ENCODE measurements at regions not wholly inside any gene's neighbourhood (a gene's known extent, or its start where the extent isn't known, plus 50 kb on each side); places are given as distances from the start of the nearest gene placed in this dataset.
"Not testable (repeated sequence)": the region's sequence is repeated elsewhere in the genome, so short reads cannot be mapped to it uniquely, and the experiment has no call there.

DNA sequence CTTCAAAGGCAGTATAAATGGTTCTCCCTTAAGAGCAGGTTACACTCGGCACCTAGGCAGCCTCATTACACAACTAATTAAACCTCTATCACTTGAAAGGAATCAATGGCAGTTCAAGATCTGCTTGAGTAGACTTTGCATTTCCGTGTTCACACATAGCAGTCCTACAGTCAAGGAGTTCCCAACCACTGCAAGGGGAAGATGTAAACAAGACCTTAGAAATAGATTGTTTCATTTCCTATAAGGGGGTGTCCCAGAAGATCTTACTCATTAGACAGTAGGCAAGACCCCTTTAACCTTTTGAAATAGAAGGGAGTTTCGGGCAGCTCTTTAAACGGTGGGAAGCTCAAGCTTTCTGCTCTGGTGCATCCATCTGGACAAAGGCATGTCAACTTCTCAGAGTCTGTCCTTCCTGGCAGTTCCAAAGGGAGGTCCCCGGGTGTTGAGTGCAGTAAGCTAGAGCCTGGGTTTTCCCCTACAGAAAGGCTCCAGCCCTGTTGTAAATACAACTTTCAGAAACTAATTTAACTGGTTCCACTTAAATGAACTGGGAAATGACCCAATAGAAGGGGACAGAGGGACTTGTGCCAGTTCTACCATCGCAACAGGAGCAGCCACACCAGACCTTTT is 150.8 kb downstream of the RBMX2 start:
- no peak for DNase-seq

DNA sequence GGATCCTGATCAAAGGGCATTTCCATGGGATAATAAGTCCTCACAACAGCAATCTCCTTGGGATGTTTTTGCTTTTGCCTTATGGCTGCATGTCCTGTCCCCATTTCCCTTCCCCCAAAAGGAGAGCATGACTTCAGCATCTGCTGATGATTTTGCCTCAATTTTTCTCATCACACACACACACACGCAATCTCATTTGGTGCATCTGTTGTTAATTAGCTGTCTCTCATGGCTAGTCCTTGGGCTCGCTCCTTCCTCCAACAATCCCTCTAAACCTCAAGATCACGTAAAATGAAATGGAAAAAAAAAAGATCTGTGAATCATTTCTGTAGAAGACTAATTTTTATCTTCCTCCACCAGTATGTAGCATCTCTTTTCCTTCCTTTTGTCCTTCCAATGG is 153.6 kb downstream of the RBMX2 start:
- no peak for DNase-seq

DNA sequence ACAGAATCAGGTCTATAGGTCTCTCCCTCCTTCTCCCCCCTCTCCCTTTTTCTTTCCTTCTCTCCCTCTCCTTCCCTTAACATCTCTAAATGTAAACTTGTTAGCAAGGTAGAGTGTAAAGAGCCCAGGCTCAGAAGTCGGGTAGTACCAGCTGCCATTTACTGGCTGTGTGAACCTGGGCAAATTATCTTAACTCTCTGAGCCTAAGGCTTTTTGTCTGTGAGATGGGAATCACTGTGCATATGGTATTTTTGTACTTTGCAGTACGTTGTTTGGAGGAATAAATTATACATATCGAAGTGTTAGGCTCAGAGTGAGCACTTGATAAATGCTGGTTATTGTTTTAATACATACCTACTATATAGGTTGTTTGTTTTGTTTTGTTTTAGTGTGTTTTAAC is 154.0 kb downstream of the RBMX2 start:
- DNase-seq, result no peak

DNA sequence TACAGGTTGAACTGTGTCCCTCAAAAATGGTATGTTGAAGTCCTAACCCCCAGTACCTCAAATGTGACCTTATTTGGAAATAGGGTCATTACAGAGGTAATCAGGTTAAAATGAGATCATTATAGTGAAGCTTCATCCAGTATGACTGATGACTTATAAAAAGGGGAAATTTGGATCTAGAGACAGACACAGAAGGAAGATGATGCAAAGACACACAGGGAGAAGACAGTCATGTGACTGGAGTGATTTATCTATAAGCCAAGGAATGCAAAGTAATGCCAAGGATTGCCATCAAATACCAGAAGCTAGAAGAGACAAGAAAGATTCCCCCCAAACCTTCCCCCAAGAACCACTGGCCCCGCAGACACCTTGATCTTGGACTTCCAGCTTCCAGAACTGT is 155.2 kb downstream of the RBMX2 start:
- no peak for DNase-seq

DNA sequence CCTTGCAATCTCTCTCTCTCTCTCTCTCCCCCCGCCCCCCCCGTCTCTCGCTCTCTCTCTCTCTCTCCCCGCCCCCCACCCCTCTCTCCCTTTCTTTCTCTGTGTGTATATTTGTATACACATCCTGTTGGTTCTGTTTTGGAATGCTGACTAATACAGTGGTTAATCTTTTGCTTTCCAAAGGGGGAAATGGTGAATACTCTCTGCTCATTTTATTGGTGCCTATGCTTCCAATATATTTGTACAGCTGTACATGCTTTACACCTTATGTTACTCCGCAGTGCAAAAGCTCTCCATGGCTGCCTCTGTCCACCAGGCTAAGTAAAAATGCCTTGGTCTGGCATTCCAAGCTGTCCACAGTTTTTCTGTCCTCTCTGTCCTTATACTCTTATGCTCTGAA is 158.8 kb downstream of the RBMX2 start:
- no peak for DNase-seq

DNA sequence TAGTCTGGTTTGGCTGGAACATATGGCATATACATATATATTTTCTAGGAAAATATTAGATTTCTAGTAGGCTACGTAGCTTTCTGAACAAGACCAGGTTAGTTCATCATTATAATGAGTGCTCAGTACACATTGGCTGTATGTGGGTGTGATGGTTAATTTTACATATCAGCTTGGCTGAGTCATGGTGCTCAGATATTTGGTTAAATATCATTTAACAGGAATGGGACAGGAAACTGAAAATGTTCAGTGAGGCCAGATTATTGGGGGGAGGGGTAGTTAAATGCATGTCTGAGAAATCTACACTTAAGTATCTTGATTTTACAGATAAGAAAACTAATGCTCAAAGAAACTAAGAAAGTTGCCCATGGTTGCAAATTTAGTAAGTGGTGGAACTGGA is 160.1 kb downstream of the RBMX2 start:
- no peak for DNase-seq

DNA sequence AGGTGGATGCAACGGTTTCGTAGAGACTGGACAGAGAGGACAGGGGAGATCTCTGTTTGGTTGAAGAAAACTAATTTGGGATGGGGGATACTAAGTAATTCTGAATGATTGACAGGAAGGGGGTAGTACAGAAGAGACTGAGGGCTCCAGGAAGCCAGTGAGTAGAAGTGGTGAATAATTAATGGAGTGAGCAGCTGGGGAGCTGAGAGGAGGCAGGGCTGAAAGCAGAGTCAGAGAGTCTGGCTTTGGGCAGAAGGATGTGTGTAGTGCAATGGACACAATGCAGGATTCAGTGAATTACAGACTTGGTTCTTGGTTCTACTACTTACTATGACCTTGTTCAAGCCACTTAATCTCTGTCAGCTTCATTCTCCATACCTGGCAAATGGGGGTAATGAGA is 161.7 kb downstream of the RBMX2 start:
- no peak for DNase-seq

DNA sequence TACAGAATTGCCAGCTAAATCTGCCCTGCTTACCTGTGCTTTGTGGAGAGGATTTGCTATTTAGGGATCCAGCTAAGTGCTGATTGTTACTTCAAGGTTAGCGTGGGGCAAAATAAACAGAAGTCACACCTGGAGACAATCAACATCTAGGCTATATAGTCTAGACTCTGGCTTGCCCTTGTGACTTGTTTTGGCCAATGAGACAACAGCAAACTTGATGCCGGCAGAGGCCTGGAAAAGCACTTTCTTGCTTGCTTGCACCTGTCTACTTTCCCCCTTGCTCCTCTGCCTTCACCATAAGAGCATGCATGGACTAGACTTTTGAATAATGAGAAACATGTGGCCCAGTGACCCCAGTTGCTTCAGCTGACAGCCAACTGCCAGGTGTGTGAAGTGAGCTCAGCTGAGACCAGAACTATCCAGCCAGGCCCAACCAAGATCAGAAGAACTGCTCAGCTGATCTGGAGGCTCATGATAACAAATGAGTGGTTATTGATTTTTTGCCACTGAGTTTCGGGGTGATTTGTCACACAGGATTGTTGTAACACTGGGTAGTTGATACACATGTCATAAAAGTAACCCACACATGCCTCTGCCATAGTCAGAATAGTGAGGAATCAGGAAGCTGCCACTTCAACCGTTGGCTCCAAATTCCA is 164.4 kb downstream of the RBMX2 start:
- DNase-seq, result no peak

DNA sequence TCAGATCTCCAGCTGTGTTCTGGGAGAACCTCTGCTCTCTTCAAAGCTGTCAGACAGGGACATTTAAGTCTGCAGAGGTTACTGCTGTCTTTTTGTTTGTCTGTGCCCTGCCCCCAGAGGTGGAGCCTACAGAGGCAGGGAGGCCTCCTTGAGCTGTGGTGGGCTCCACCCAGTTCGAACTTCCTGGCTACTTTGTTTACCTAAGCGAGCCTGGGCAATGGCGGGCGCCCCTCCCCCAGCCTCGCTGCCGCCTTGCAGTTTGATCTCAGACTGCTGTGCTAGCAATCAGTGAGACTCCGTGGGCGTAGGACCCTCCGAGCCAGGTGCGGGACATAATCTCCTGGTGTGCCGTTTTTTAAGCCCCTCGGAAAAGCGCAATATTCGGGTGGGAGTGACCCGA is 171.2 kb downstream of the RBMX2 start:
- not testable (repeated sequence) for DNase-seq

All from SHP77 (cell line).